ENCODE measurements at regions not wholly inside any gene's neighbourhood (a gene's known extent, or its start where the extent isn't known, plus 50 kb on each side); places are given as distances from the start of the nearest gene placed in this dataset.

- Histone ChIP-seq H3K27ac (no peak overlapping the region), H3K4me1 (no peaks in the 10 kb centered on the region), H3K9me3 (no peaks in the 10 kb centered on the region), H3K27me3 (no peaks in the 10 kb centered on the region), H3K4me3 (no peak overlapping the region), H3K36me3 (no peaks in the 10 kb centered on the region)
- TF ChIP-seq CTCF (IDR thresholded peaks at IDR 0.05) (no peak), POLR2AphosphoS5 (IDR thresholded peaks at IDR 0.05) (no peak), EP300 (IDR thresholded peaks at IDR 0.05) (no peak), POLR2A (IDR thresholded peaks at IDR 0.05) (no peak)
- ATAC-seq (ENCODE audit: low FRiP score in 2 of 2) (no peak), DNase-seq (no peak)
- 87 to 91% methylated on average over 4 of the region's 4 CpGs for WGBS, 2 donors
Measured at GRCh38 chr19:29271911-29272310, 59.0 kb upstream of the UQCRFS1 start.

- TF ChIP-seq CTCF (IDR thresholded peaks at IDR 0.05), result no peak
- TF ChIP-seq EP300 (IDR thresholded peaks at IDR 0.05), result no peak
- TF ChIP-seq POLR2AphosphoS5 (IDR thresholded peaks at IDR 0.05), result no peak
- TF ChIP-seq POLR2A (IDR thresholded peaks at IDR 0.05), result no peak
- H3K4me3 ChIP-seq, result no peak overlapping the region
- ATAC-seq (ENCODE audit: low FRiP score in 2 of 2), result no peak
- no peaks in the 10 kb centered on the region for H3K36me3 ChIP-seq
- no peak for DNase-seq
- H3K9me3 ChIP-seq, result no peaks in the 10 kb centered on the region
- WGBS, 2 donors, result 85% methylated on average over 6 to 8 of the region's 8 CpGs
- H3K4me1 ChIP-seq, result no peaks in the 10 kb centered on the region
- H3K27me3 ChIP-seq, result no peaks in the 10 kb centered on the region
- H3K27ac ChIP-seq, result no peak overlapping the region
Measured at GRCh38 chr19:29273000-29273640, 60.2 kb upstream of the UQCRFS1 start.

GRCh38 chr19:29275266-29275665 lies 62.3 kb upstream of the UQCRFS1 start:
- no peak overlapping the region for H3K27ac ChIP-seq
- H3K4me3 ChIP-seq, result no peak overlapping the region
- no peaks in the 10 kb centered on the region for H3K4me1 ChIP-seq
- H3K36me3 ChIP-seq, result no peaks in the 10 kb centered on the region
- H3K27me3 ChIP-seq, result no peaks in the 10 kb centered on the region
- ATAC-seq (ENCODE audit: low FRiP score in 2 of 2) (no peak), DNase-seq (no peak)
- no peak for TF ChIP-seq EP300 (IDR thresholded peaks at IDR 0.05)
- no peak for TF ChIP-seq POLR2A (IDR thresholded peaks at IDR 0.05)
- TF ChIP-seq POLR2AphosphoS5 (IDR thresholded peaks at IDR 0.05), result no peak
- no peak for TF ChIP-seq CTCF (IDR thresholded peaks at IDR 0.05)
- 91 to 93% methylated on average over 2 to 4 of the region's 4 CpGs for WGBS, 2 donors
- H3K9me3 ChIP-seq, result no peaks in the 10 kb centered on the region

- Histone ChIP-seq H3K27me3 (no peaks in the 10 kb centered on the region), H3K9me3 (no peaks in the 10 kb centered on the region), H3K36me3 (no peaks in the 10 kb centered on the region), H3K4me1 (no peaks in the 10 kb centered on the region), H3K27ac (no peak overlapping the region), H3K4me3 (no peak overlapping the region)
- ATAC-seq (ENCODE audit: low FRiP score in 2 of 2) (no peak), DNase-seq (no peak)
- 21 to 22% methylated on average over 7 of the region's 7 CpGs for WGBS, 2 donors
- TF ChIP-seq POLR2A (IDR thresholded peaks at IDR 0.05), result no peak
- no peak for TF ChIP-seq EP300 (IDR thresholded peaks at IDR 0.05)
- TF ChIP-seq POLR2AphosphoS5 (IDR thresholded peaks at IDR 0.05), result no peak
- TF ChIP-seq CTCF (IDR thresholded peaks at IDR 0.05), result no peak
Measured at GRCh38 chr19:29277102-29277501, 64.2 kb upstream of the UQCRFS1 start.

- Histone ChIP-seq H3K4me3 (no peak overlapping the region), H3K27me3 (no peaks in the 10 kb centered on the region), H3K4me1 (no peaks in the 10 kb centered on the region), H3K27ac (no peak overlapping the region), H3K9me3 (no peaks in the 10 kb centered on the region), H3K36me3 (no peaks in the 10 kb centered on the region)
- ATAC-seq (ENCODE audit: low FRiP score in 2 of 2) (no peak), DNase-seq (no peak)
- TF ChIP-seq POLR2A (IDR thresholded peaks at IDR 0.05) (no peak), POLR2AphosphoS5 (IDR thresholded peaks at IDR 0.05) (no peak), CTCF (IDR thresholded peaks at IDR 0.05) (no peak), EP300 (IDR thresholded peaks at IDR 0.05) (no peak)
- WGBS, 2 donors, result 21 to 47% methylated on average over 3 of the region's 3 CpGs
Measured at GRCh38 chr19:29278716-29279115, 65.8 kb upstream of the UQCRFS1 start.
